Fibroblast of mammary gland (primary cell): ENCODE measurements at regions not wholly inside any gene's neighbourhood (a gene's known extent, or its start where the extent isn't known, plus 50 kb on each side); places are given as distances from the start of the nearest gene placed in this dataset.

Source experiments
- DNase-seq: peaks from one replicate; pipeline ENCODE4 v3.0.0-alpha.2; 2010; ENCODE audit warnings: low read depth
- H3K4me3 ChIP-seq: 2 replicates; pipeline ENCODE4 v1.5.1; 2011; ENCODE audit warnings: low read depth, mild to moderate bottlenecking, low read length, moderate library complexity; ENCODE audit not compliant: control insufficient read depth
- TF ChIP-seq, protein P1 (sequence below): conservative IDR thresholded peaks from 2 replicates; pipeline ENCODE4 v1.5.1; 2011; ENCODE audit warnings: low read depth, low read length, inconsistent platforms; ENCODE audit not compliant: control insufficient read depth, insufficient read depth

DNA sequence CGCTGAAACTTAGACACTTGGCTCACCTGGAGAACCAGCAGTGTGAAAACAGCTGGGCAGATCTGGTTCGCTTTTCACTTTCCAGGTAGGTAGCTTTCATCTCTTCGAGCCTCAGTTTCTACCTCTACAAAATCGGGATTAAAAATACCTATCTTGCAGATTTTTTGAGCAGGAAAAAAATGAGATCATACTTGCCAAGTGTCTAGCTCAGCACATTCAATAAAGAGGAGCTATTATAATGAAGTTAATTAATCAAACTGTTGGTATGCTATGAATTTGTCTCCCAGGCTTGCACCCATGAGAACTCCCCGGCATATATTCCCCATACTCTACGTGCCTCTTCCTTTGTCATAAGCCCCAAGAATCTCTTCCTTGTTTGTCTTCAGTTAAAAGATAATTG, 158.6 kb upstream of the LDB2 start:
- DNase-seq: no peak
- TF ChIP-seq, protein P1, sequence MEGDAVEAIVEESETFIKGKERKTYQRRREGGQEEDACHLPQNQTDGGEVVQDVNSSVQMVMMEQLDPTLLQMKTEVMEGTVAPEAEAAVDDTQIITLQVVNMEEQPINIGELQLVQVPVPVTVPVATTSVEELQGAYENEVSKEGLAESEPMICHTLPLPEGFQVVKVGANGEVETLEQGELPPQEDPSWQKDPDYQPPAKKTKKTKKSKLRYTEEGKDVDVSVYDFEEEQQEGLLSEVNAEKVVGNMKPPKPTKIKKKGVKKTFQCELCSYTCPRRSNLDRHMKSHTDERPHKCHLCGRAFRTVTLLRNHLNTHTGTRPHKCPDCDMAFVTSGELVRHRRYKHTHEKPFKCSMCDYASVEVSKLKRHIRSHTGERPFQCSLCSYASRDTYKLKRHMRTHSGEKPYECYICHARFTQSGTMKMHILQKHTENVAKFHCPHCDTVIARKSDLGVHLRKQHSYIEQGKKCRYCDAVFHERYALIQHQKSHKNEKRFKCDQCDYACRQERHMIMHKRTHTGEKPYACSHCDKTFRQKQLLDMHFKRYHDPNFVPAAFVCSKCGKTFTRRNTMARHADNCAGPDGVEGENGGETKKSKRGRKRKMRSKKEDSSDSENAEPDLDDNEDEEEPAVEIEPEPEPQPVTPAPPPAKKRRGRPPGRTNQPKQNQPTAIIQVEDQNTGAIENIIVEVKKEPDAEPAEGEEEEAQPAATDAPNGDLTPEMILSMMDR: no peak
- H3K4me3 ChIP-seq: no peak overlapping the region

DNA sequence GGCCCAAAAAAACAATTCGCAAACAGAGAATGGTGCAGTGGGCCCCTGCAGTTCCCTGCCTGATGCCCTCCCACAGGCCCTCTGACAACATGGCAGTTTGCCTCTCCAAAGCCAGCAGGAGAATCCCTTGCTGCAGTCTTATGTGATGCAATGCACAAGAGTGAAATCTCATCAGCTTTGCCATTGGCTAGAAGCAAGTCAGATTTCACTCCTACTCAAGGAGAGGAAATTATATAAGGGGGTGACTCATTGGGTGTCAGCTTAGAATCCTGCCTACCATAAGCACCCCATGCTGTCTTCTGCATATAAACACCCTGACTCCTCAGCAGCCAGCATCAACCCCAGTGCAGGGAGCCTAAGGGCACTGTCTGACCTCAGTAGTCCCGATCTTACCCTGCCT, 157.3 kb upstream of the LDB2 start:
- TF ChIP-seq, protein P1: no peak
- H3K4me3 ChIP-seq: no peak overlapping the region
- DNase-seq: peak; percentile 95

DNA sequence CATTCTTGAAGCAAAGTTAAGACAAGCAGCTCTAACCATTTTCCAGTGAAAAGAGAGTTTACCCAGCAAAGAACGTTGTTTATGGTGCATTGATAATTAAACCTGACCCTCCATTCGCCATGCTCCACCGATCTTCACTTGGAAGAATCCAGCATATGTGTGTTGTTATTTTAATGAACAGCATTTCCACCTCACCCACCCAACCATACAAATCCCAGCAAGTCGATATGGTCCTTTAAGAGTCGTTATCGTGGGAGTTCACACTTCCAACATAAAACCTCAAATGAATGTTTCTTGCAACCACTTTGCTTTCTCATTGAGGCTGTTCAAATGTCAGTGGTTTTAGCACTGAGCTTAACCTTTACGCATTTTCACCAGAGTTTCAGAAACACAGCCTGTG, 147.4 kb upstream of the LDB2 start:
- TF ChIP-seq, protein P1: no peak
- no peak for DNase-seq
- H3K4me3 ChIP-seq: no peak overlapping the region

DNA sequence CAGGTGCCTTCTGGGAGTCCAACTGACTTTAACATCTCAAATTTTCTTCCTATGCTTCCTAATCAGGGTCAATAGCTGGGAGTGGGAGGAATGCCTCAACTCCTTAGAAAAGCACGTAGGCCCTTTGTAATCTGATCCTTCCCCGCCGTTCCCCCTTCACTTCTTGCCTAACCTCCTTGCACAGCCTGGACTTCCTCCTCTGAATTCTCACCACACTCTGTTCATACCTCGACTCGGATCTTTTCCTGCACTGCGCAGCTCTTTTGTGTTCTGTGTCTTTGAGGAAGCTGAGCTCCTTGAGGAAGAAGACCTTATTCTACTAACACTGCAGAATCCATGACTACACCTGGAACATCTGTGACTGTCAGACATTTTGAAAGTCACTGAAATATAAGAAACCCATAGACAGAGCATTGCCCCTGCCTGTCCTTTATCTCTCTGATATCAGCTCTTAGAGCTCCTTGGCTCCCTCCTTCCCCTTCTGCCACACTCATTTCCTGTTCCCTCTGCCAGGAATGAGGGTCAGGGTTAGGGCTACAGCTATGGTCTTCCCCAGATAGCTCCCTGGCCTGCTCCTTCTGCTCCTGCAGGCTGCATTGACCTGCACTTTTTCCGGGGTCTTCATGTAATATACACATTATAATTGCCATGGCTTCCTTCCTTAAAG, 140.2 kb upstream of the LDB2 start:
- TF ChIP-seq, protein P1: no peak
- no peak for DNase-seq

DNA sequence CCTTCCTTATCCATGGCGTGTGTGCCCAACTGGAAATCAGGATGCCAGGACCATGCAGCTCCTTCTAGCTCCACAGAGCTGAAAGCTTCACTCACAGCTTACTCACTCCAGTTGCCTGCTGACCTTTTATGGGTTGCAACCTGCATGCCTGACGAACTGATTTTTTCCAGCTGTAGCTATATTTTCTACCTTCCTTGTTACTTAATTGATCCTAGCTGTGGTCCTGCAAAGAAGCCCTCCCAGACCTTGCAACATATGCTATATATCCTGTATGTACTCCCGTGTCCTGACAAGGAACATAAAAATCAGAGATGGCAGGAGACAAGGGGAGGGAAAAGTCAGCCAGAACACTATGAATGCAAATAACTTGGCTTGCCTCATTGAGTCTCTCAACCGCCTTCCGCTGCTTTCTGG, 135.3 kb upstream of the LDB2 start:
- DNase-seq: peak; percentile 68
- TF ChIP-seq, protein P1: no peak

More for the DNA sequence above, 140.2 kb upstream of the LDB2 start:
- no peak overlapping the region for H3K4me3 ChIP-seq

DNA sequence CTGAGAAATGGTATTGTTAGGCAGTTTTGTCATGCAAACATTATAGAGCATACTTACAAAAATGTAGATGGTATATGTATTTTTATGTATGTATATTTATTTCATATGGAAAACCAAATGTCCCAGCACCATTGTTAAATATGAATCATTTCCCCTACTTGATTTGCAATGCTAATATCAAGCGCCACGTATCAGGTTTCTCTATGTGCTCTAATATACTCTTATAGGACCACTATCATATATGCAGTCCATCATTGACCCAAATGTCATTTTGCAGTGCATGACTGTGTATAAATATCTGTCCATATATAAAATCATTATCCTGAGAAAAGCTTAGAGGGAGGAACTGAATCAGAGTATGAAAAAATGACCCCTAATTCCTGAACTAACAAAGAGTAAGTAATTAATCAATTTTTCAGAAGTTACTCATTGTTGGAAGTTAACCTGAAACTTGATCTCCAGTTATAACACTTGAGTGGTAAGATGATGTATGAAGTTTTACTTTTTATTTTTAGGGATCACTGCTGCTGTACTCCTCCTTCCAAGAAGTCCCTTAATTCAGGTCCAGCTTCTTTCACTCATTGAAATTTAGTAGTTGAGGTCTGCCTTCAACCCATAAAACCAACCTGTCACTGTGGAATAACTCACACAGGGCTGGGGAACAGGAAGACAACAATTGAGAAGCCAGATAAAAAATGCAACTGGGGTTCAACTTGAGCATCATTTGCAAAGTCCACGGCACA, 134.8 kb upstream of the LDB2 start:
- TF ChIP-seq, protein P1: no peak
- H3K4me3 ChIP-seq: no peak overlapping the region
- peak; percentile 49 for DNase-seq

More for the DNA sequence above, 135.3 kb upstream of the LDB2 start:
- no peak overlapping the region for H3K4me3 ChIP-seq
